HepG2 (cell line): ENCODE measurements at regions not wholly inside any gene's neighbourhood (a gene's known extent, or its start where the extent isn't known, plus 50 kb on each side); places are given as distances from the start of the nearest gene placed in this dataset.
A peak's percentile ranks its signal among the peaks of the same experiment; 100 is the strongest.

Experiments
- BHLHE40 ChIP-seq: IDR thresholded peaks from 2 replicates; pipeline ENCODE4 v1.6.1; 2011; ENCODE audit warnings: low read length, improper control_type of control experiment
- CBFB ChIP-seq: sonication (generic); formaldehyde crosslinking; IDR thresholded peaks from 2 replicates; pipeline ENCODE4 v1.4.0; 2020; ENCODE audit warnings: missing genetic modification reagents
- CBX1 ChIP-seq: IDR thresholded peaks from one replicate; pipeline ENCODE4 v1.6.1; 2016; ENCODE audit warnings: antibody characterized with exemption, low read depth
- FOXA1 ChIP-seq, 2 experiments: fragments of 450-650 bp in 1 of 2; sonication (generic) in 1 of 2; formaldehyde crosslinking in 1 of 2; IDR thresholded peaks; 2 replicates each; pipeline versions ENCODE4 v1.4.0 to v1.6.1; 2016 to 2020; ENCODE audit warnings: missing genetic modification reagents in 1 of 2
- GLI4 ChIP-seq: sonication (generic); formaldehyde crosslinking; IDR thresholded peaks from 2 replicates; pipeline ENCODE4 v1.5.1; 2020; ENCODE audit warnings: missing genetic modification reagents, mild to moderate bottlenecking, moderate library complexity, borderline replicate concordance
- HIVEP1 ChIP-seq: sonication (generic); formaldehyde crosslinking; IDR thresholded peaks from 2 replicates; pipeline ENCODE4 v1.4.0; 2020; ENCODE audit warnings: mild to moderate bottlenecking, missing genetic modification reagents
- HOXD1 ChIP-seq: sonication (generic); formaldehyde crosslinking; IDR thresholded peaks from 2 replicates; pipeline ENCODE4 v1.5.0; 2020; ENCODE audit warnings: missing genetic modification reagents
- PHF20 ChIP-seq: sonication (generic); formaldehyde crosslinking; IDR thresholded peaks from 2 replicates; pipeline ENCODE4 v1.5.0; 2020; ENCODE audit warnings: mild to moderate bottlenecking, missing genetic modification reagents
- PHF21A ChIP-seq: sonication (generic); formaldehyde crosslinking; IDR thresholded peaks from 2 replicates; pipeline ENCODE4 v1.5.0; 2020; ENCODE audit warnings: mild to moderate bottlenecking, missing genetic modification reagents
- PHF5A ChIP-seq: IDR thresholded peaks from one replicate; pipeline ENCODE4 v1.6.1; 2018; ENCODE audit warnings: low read depth, missing genetic modification reagents; ENCODE audit not compliant: unreplicated experiment
- RFXAP ChIP-seq: sonication (generic); formaldehyde crosslinking; IDR thresholded peaks from 2 replicates; pipeline ENCODE4 v1.4.0; 2020; ENCODE audit warnings: missing genetic modification reagents, borderline replicate concordance
- SSRP1 ChIP-seq: IDR thresholded peaks from 2 replicates; pipeline ENCODE4 v1.6.1; 2016; ENCODE audit warnings: control low read depth
- ZNF224 ChIP-seq: sonication (generic); formaldehyde crosslinking; IDR thresholded peaks from 2 replicates; pipeline ENCODE4 v1.5.0; 2020; ENCODE audit warnings: mild to moderate bottlenecking, missing genetic modification reagents
- ZNF235 ChIP-seq: sonication (generic); formaldehyde crosslinking; IDR thresholded peaks from 2 replicates; pipeline ENCODE4 v1.8.1; 2023; ENCODE audit warnings: mild to moderate bottlenecking, missing genetic modification reagents, borderline replicate concordance
- ZNF24 ChIP-seq: fragments of 450-650 bp; IDR thresholded peaks from 2 replicates; pipeline ENCODE4 v1.6.1; 2017; ENCODE audit warnings: antibody characterized with exemption, mild to moderate bottlenecking
- ZNF501 ChIP-seq: sonication (generic); formaldehyde crosslinking; IDR thresholded peaks from 2 replicates; pipeline ENCODE4 v1.5.1; 2020; ENCODE audit warnings: mild to moderate bottlenecking, moderate library complexity, missing genetic modification reagents
- ZNF816 ChIP-seq: sonication (generic); formaldehyde crosslinking; IDR thresholded peaks from 2 replicates; pipeline ENCODE4 v1.8.0; 2022; ENCODE audit warnings: missing genetic modification reagents, mild to moderate bottlenecking, borderline replicate concordance
- ZSCAN12 ChIP-seq: sonication (generic); formaldehyde crosslinking; IDR thresholded peaks from 2 replicates; pipeline ENCODE4 v1.9.0; 2021; ENCODE audit warnings: mild to moderate bottlenecking, missing genetic modification reagents
- TF ChIP-seq, protein P1 (sequence below): sonication (generic); formaldehyde crosslinking; IDR thresholded peaks from 2 replicates; pipeline ENCODE4 v1.9.0; 2021; ENCODE audit warnings: missing genetic modification reagents, borderline replicate concordance
- TF ChIP-seq, protein P2 (sequence below): sonication (generic); formaldehyde crosslinking; IDR thresholded peaks from 2 replicates; pipeline ENCODE4 v1.4.0; 2020; ENCODE audit warnings: missing genetic modification reagents
- TF ChIP-seq, protein P3 (sequence below): sonication (generic); formaldehyde crosslinking; IDR thresholded peaks from 2 replicates; pipeline ENCODE4 v1.8.1; 2022; ENCODE audit warnings: low read depth, mild to moderate bottlenecking, missing genetic modification reagents
- TF ChIP-seq, protein P4 (sequence below): sonication (generic); formaldehyde crosslinking; IDR thresholded peaks from 2 replicates; pipeline ENCODE4 v1.4.0; 2020; ENCODE audit warnings: missing genetic modification reagents
- TF ChIP-seq, protein P5 (sequence below): sonication (generic); formaldehyde crosslinking; IDR thresholded peaks from 2 replicates; pipeline ENCODE4 v1.8.1; 2023; ENCODE audit warnings: missing genetic modification reagents, mild to moderate bottlenecking, borderline replicate concordance

DNA sequence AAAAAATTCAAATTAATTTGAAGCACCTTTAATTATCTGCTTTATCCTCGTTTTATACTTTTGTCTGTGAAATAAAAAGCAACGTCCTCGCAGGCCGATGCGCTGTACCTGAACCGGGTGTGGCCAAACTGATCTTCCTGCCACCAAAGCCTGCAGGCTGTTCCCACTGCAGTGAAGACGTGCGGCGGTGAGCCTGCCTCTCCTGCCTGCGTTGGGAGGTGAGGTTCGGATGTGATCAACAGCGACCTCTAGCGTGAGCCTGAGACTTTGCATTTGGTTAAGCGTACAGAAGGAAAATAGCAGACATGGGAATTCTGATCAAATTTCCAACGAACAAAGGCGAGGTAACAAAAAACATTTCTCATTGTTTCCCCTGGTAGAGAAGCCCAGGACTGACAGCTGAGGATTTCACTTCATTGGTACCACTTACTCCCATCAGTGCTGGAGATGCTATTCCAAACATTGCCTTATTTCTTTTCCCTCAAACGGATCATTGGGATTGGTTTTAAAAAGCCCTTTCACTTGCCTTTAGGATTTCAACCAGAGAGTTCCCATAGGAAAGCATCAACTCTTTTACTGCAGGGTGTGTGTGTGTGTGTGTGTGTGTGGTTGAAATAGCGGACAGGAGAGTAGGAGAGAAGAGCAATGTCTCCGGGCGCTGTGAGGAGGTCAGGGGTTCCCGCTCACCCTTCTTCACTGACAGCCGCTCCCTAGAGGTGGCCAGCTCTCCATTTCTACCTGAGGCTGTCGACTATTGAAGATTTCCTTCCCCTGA, 56.6 kb upstream of the CCN6 start (continued):
- TF ChIP-seq ZNF816 (CRISPR knock-in tag) (no peak), HIVEP1 (CRISPR knock-in tag) (no peak), PHF5A (CRISPR knock-in tag) (peak; percentile 47), HOXD1 (CRISPR knock-in tag) (no peak), ZNF235 (CRISPR knock-in tag) (no peak), FOXA1 (IDR thresholded peaks at IDR 0.05) (no peak), FOXA1 (CRISPR knock-in tag; IDR thresholded peaks at IDR 0.05) (no peak), ZNF24 (no peak), PHF21A (no peak), ZNF501 (CRISPR knock-in tag) (peak; percentile 62; the same call in 1 of the 2 replicates), ZSCAN12 (no peak), BHLHE40 (no peak), CBX1 (no peak), GLI4 (CRISPR knock-in tag) (no peak), PHF20 (CRISPR knock-in tag) (no peak), SSRP1 (CRISPR knock-in tag) (0 out of 2 replicates have a peak, but pooled peaks have one; percentile 67), RFXAP (CRISPR knock-in tag) (no peak), CBFB (CRISPR knock-in tag) (no peak), ZNF224 (CRISPR knock-in tag) (no peak)
- TF ChIP-seq, protein P1, sequence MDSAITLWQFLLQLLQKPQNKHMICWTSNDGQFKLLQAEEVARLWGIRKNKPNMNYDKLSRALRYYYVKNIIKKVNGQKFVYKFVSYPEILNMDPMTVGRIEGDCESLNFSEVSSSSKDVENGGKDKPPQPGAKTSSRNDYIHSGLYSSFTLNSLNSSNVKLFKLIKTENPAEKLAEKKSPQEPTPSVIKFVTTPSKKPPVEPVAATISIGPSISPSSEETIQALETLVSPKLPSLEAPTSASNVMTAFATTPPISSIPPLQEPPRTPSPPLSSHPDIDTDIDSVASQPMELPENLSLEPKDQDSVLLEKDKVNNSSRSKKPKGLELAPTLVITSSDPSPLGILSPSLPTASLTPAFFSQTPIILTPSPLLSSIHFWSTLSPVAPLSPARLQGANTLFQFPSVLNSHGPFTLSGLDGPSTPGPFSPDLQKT (CRISPR knock-in tag), result no peak
- TF ChIP-seq, protein P2, sequence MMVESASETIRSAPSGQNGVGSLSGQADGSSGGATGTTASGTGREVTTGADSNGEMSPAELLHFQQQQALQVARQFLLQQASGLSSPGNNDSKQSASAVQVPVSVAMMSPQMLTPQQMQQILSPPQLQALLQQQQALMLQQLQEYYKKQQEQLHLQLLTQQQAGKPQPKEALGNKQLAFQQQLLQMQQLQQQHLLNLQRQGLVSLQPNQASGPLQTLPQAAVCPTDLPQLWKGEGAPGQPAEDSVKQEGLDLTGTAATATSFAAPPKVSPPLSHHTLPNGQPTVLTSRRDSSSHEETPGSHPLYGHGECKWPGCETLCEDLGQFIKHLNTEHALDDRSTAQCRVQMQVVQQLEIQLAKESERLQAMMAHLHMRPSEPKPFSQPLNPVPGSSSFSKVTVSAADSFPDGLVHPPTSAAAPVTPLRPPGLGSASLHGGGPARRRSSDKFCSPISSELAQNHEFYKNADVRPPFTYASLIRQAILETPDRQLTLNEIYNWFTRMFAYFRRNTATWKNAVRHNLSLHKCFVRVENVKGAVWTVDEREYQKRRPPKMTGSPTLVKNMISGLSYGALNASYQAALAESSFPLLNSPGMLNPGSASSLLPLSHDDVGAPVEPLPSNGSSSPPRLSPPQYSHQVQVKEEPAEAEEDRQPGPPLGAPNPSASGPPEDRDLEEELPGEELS (CRISPR knock-in tag), result no peak
- TF ChIP-seq, protein P3, sequence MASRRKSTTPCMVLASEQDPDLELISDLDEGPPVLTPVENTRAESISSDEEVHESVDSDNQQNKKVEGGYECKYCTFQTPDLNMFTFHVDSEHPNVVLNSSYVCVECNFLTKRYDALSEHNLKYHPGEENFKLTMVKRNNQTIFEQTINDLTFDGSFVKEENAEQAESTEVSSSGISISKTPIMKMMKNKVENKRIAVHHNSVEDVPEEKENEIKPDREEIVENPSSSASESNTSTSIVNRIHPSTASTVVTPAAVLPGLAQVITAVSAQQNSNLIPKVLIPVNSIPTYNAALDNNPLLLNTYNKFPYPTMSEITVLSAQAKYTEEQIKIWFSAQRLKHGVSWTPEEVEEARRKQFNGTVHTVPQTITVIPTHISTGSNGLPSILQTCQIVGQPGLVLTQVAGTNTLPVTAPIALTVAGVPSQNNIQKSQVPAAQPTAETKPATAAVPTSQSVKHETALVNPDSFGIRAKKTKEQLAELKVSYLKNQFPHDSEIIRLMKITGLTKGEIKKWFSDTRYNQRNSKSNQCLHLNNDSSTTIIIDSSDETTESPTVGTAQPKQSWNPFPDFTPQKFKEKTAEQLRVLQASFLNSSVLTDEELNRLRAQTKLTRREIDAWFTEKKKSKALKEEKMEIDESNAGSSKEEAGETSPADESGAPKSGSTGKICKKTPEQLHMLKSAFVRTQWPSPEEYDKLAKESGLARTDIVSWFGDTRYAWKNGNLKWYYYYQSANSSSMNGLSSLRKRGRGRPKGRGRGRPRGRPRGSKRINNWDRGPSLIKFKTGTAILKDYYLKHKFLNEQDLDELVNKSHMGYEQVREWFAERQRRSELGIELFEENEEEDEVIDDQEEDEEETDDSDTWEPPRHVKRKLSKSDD, result no peak
- TF ChIP-seq, protein P4, sequence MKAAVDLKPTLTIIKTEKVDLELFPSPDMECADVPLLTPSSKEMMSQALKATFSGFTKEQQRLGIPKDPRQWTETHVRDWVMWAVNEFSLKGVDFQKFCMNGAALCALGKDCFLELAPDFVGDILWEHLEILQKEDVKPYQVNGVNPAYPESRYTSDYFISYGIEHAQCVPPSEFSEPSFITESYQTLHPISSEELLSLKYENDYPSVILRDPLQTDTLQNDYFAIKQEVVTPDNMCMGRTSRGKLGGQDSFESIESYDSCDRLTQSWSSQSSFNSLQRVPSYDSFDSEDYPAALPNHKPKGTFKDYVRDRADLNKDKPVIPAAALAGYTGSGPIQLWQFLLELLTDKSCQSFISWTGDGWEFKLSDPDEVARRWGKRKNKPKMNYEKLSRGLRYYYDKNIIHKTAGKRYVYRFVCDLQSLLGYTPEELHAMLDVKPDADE (CRISPR knock-in tag), result no peak
- TF ChIP-seq, protein P5, sequence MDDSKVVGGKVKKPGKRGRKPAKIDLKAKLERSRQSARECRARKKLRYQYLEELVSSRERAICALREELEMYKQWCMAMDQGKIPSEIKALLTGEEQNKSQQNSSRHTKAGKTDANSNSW (CRISPR knock-in tag), result no peak
